Endothelial cell of umbilical vein (primary cell): ENCODE measurements at regions not wholly inside any gene's neighbourhood (a gene's known extent, or its start where the extent isn't known, plus 50 kb on each side); places are given as distances from the start of the nearest gene placed in this dataset.

ENCODE experiments used
- BruUV-seq: library from RNA; stranded (reverse); fragments of 400-500 nt; replicated peaks from 2 replicates; lab custom pipeline; 2021; lab: Mats Ljungman, UMichigan
- CTCF ChIA-PET: fragments of 300-600, 350-600 bp; sonication (Branson Sonifier 250); formaldehyde crosslinking; loops from one replicate; lab custom pipeline; 2021; ENCODE audit warnings: antibody characterized with exemption, inconsistent platforms; lab: Charles Lee
- POLR2A ChIA-PET: fragments of 300-600, 350-600 bp; sonication (Branson Sonifier 250); formaldehyde crosslinking; loops from one replicate; lab custom pipeline; 2021; ENCODE audit warnings: antibody characterized with exemption, inconsistent platforms; lab: Charles Lee
- DNase-seq: peaks from one replicate; pipeline ENCODE4 v3.0.0-alpha.2; 2011; ENCODE audit warnings: low read depth, low spot score
- FAIRE-seq: peaks from 2 replicates; lab custom pipeline; 2011; peaks lifted over from hg19 to GRCh38; lab: Jason Lieb, UNC
- H2AFZ ChIP-seq: 2 replicates; pipeline ENCODE4 v1.6.0; 2012; ENCODE audit warnings: low read depth, low read length, control low read depth, inconsistent platforms
- H3K27ac ChIP-seq: 2 replicates; pipeline ENCODE4 v1.5.1; 2011; ENCODE audit warnings: low read depth, mild to moderate bottlenecking, control low read depth, low read length, moderate library complexity; ENCODE audit not compliant: insufficient read depth
- H3K27me3 ChIP-seq, 2 experiments: 2 replicates each; pipeline versions ENCODE4 v1.6.0 to v1.6.1; 2011; ENCODE audit warnings: low read length in 2 of 2, mixed read lengths in 1 of 2; ENCODE audit not compliant: control insufficient read depth in 2 of 2, insufficient read depth in 2 of 2
- H3K36me3 ChIP-seq, 2 experiments: 2 replicates in 1 of 2; 3 replicates in 1 of 2; pipeline ENCODE4 v1.5.1; 2011; ENCODE audit warnings: low read length in 2 of 2, mild to moderate bottlenecking in 1 of 2, moderate library complexity in 1 of 2; ENCODE audit not compliant: control insufficient read depth in 2 of 2, insufficient read depth in 2 of 2; ENCODE audit errors: extremely low read depth in 1 of 2
- H3K4me1 ChIP-seq: 3 replicates; pipeline ENCODE4 v1.5.1; 2011; ENCODE audit warnings: mild to moderate bottlenecking, low read length; ENCODE audit not compliant: control insufficient read depth, insufficient read depth; ENCODE audit errors: extremely low read depth
- H3K4me2 ChIP-seq: 2 replicates; pipeline ENCODE4 v1.6.1; 2011; ENCODE audit warnings: low read length, control low read depth, mixed read lengths; ENCODE audit not compliant: insufficient read depth
- H3K4me3 ChIP-seq, 3 experiments: fragments of 200-600 bp in 1 of 3; sonication (generic), shearing (Covaris generic) in 1 of 3; replicated peaks in 1 of 3; 2 replicates each; pipeline ENCODE4 v1.5.1; 2011 to 2016; ENCODE audit warnings: control low read depth in 3 of 3, low read length in 3 of 3, mild to moderate bottlenecking in 2 of 3, inconsistent platforms in 1 of 3, low read depth in 1 of 3, moderate library complexity in 1 of 3; ENCODE audit not compliant: insufficient read depth in 1 of 3
- H3K79me2 ChIP-seq: 2 replicates; pipeline ENCODE4 v1.6.0; 2012; ENCODE audit warnings: low read length, inconsistent platforms; ENCODE audit not compliant: control insufficient read depth, insufficient read depth
- H3K9ac ChIP-seq: replicated peaks from 2 replicates; pipeline ENCODE3; 2011; ENCODE audit warnings: low read length, control low read depth; ENCODE audit not compliant: insufficient read depth; ENCODE audit errors: extremely low read depth
- H3K9me1 ChIP-seq: replicated peaks from 3 replicates; pipeline ENCODE4 v1.6.0; 2011; ENCODE audit warnings: mild to moderate bottlenecking, low read length; ENCODE audit not compliant: control insufficient read depth, insufficient read depth; ENCODE audit errors: extremely low read depth
- H3K9me3 ChIP-seq: replicated peaks from 2 replicates; pipeline ENCODE4 v1.5.1; 2012; ENCODE audit warnings: low read length, inconsistent platforms; ENCODE audit not compliant: control insufficient read depth, insufficient read depth
- H4K20me1 ChIP-seq: replicated peaks from 2 replicates; pipeline ENCODE3; 2011; ENCODE audit warnings: mild to moderate bottlenecking, low read length; ENCODE audit not compliant: control insufficient read depth, insufficient read depth; ENCODE audit errors: extremely low read depth
- EZH2 ChIP-seq: IDR thresholded peaks from 2 replicates; pipeline ENCODE4 v1.6.1; 2012; ENCODE audit warnings: borderline replicate concordance, low read depth, mild to moderate bottlenecking, moderate library complexity, low read length, inconsistent platforms; ENCODE audit not compliant: severe bottlenecking
- FOS ChIP-seq: IDR thresholded peaks from 2 replicates; pipeline ENCODE4 v1.6.1; 2011; ENCODE audit warnings: mild to moderate bottlenecking, low read length, moderate library complexity, borderline replicate concordance; ENCODE audit not compliant: insufficient read depth
- GATA2 ChIP-seq: IDR thresholded peaks from 2 replicates; pipeline ENCODE4 v1.7.0; 2011; ENCODE audit warnings: low read depth, mild to moderate bottlenecking, moderate library complexity, mixed read lengths, low read length; ENCODE audit not compliant: insufficient read length, insufficient read depth
- JUN ChIP-seq: IDR thresholded peaks from 2 replicates; pipeline ENCODE4 v1.6.1; 2011; ENCODE audit warnings: borderline replicate concordance, low read depth; ENCODE audit not compliant: insufficient read length, insufficient read depth
- MAX ChIP-seq: IDR thresholded peaks from 2 replicates; pipeline ENCODE4 v1.6.1; 2011; ENCODE audit not compliant: insufficient read depth, insufficient read length
- MYC ChIP-seq: IDR thresholded peaks from one replicate; pipeline ENCODE4 v1.6.1; 2011; ENCODE audit warnings: mild to moderate bottlenecking, low read depth, low read length
- POLR2A ChIP-seq: IDR thresholded peaks from 2 replicates; pipeline ENCODE4 v1.6.1; 2012; ENCODE audit warnings: low read depth, mild to moderate bottlenecking, control low read depth, low read length
- POLR2AphosphoS5 ChIP-seq: IDR thresholded peaks from 2 replicates; pipeline ENCODE4 v1.6.1; 2012; ENCODE audit warnings: low read depth, mild to moderate bottlenecking, control low read depth, low read length, moderate library complexity; ENCODE audit not compliant: insufficient read depth
- dilution Hi-C: fragments of 300-500 bp; cut with MboI; formaldehyde crosslinking; loops from one replicate; pipeline ENCODE4 v1.15.0; 2019; ENCODE audit warnings: low sequenced_read_pairs; ENCODE audit not compliant: extremely low pct_ligation_motif_present
- intact Hi-C: fragments of 100-400 bp; cut with micrococcal nuclease; formaldehyde crosslinking; loops from one replicate; pipeline ENCODE4 v1.10.0; 2022
- TF ChIP-seq, protein P1 (sequence below), 2 donors: IDR thresholded peaks; 1 replicate in 1 of 2; 2 replicates in 1 of 2; pipeline ENCODE4 v1.5.1; 2011; ENCODE audit warnings: low read length in 2 of 2, mild to moderate bottlenecking in 2 of 2, moderate library complexity in 2 of 2, control low read depth in 1 of 2, inconsistent platforms in 1 of 2, low read depth in 1 of 2; ENCODE audit not compliant: insufficient read depth in 1 of 2; ENCODE audit errors: extremely low read depth in 1 of 2

DNA sequence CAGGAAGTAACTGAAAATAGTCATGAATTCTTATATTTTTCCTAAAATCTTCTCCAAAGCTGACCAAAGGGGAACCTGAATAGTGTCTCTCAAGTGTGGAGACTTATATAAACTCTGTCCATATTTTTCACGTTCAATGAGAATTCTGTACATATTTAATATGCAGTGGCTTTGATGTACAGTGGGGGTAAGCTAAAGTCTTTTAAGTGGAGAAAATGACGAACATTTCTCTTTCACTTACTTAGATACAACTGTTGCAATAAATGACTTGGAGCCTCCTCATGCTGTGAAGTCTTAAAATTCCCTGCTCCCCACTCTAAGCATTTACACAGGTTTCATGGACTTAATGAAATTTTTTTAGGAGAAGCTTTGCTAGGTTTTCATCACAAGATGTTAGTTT lies 1196.7 kb downstream of the EFNB2 start:
- CTCF ChIA-PET: no interaction called here
- POLR2A ChIA-PET: no interaction called here

More for the DNA sequence above, 1196.7 kb downstream of the EFNB2 start:
- Histone ChIP-seq H3K4me2 (no peak overlapping the region), H3K9me1 (no peaks in the 10 kb centered on the region), H2AFZ (no peak overlapping the region), H3K79me2 (no peaks in the 10 kb centered on the region), H3K4me3 (no peak overlapping the region), H3K9ac (no peak overlapping the region), H3K27me3 (no peaks in the 10 kb centered on the region), H4K20me1 (no peaks in the 10 kb centered on the region), H3K4me1 (no peaks in the 10 kb centered on the region), H3K36me3 (no peaks in the 10 kb centered on the region), H3K27ac (no peak overlapping the region), H3K9me3 (no peaks in the 10 kb centered on the region)
- intact Hi-C loops: no loop called here
- no peak for TF ChIP-seq POLR2A
- TF ChIP-seq GATA2: no peak
- TF ChIP-seq MAX: no peak
- no peak for TF ChIP-seq FOS
- TF ChIP-seq MYC: no peak
- TF ChIP-seq POLR2AphosphoS5: no peak
- TF ChIP-seq EZH2: no peak
- TF ChIP-seq, protein P1, sequence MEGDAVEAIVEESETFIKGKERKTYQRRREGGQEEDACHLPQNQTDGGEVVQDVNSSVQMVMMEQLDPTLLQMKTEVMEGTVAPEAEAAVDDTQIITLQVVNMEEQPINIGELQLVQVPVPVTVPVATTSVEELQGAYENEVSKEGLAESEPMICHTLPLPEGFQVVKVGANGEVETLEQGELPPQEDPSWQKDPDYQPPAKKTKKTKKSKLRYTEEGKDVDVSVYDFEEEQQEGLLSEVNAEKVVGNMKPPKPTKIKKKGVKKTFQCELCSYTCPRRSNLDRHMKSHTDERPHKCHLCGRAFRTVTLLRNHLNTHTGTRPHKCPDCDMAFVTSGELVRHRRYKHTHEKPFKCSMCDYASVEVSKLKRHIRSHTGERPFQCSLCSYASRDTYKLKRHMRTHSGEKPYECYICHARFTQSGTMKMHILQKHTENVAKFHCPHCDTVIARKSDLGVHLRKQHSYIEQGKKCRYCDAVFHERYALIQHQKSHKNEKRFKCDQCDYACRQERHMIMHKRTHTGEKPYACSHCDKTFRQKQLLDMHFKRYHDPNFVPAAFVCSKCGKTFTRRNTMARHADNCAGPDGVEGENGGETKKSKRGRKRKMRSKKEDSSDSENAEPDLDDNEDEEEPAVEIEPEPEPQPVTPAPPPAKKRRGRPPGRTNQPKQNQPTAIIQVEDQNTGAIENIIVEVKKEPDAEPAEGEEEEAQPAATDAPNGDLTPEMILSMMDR (IDR thresholded peaks at IDR 0.05; ENCODE audit: extremely low read depth in 1 of 2, insufficient read depth in 1 of 2, low read depth in 1 of 2, low read length in 2 of 2): no peak
- TF ChIP-seq JUN: no peak
- FAIRE-seq (no peak), DNase-seq (no peak)
- dilution Hi-C loops: no loop called here
- no TSS peak for BruUV-seq
